ENCODE measurements at regions not wholly inside any gene's neighbourhood (a gene's known extent, or its start where the extent isn't known, plus 50 kb on each side); places are given as distances from the start of the nearest gene placed in this dataset.

DNA sequence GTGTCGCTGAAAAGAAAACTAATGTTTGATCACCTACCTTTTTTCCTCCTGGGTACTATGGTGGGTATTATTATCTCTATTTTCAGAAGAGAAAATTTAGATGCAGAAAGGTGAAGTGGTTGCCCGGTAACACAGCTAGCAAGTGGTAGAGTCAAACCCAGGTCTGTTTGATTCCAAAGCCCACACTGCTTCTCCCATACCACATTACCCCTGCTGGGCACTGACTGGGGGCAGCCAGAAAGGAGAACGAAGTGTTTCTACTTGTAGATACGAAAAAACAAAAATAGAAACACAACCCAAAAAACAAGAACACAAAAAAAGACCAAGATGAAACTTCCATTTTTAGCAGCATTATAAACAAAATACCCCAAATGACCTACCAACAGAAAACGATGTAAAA, 142.2 kb downstream of the SLC41A2 start:
- no peak overlapping the region for H3K4me2 ChIP-seq (ENCODE audit: low read length)
- no peak overlapping the region for H3K9ac ChIP-seq (ENCODE audit: low read length)
- H3K27ac ChIP-seq (ENCODE audit: low read length): no peak overlapping the region
- H3K27me3 ChIP-seq (ENCODE audit: insufficient read depth, low read depth, low read length): no peaks in the 10 kb centered on the region
- H3K4me3 ChIP-seq (ENCODE audit: low read length): no peak overlapping the region
- peaks cover 3% of the 10 kb centered on the region for H3K9me3 ChIP-seq (ENCODE audit: low read length)
- H2AFZ ChIP-seq (ENCODE audit: low read depth, low read length): no peak overlapping the region
- TF ChIP-seq TAF1 (IDR thresholded peaks at IDR 0.05; ENCODE audit: low read depth) (no peak), SMC3 (conservative IDR thresholded peaks at IDR 0.05; ENCODE audit: poor library complexity) (no peak), POLR2AphosphoS5 (IDR thresholded peaks at IDR 0.05) (no peak), EZH2 (IDR thresholded peaks at IDR 0.05; ENCODE audit: borderline replicate concordance, insufficient read depth, low read length, poor library complexity, severe bottlenecking) (no peak), EP300 (conservative IDR thresholded peaks at IDR 0.05; ENCODE audit: poor library complexity, severe bottlenecking) (no peak), RAD21 (conservative IDR thresholded peaks at IDR 0.05) (no peak), MXI1 (conservative IDR thresholded peaks at IDR 0.05; ENCODE audit: poor library complexity, severe bottlenecking) (no peak)
- TF ChIP-seq, protein P1, sequence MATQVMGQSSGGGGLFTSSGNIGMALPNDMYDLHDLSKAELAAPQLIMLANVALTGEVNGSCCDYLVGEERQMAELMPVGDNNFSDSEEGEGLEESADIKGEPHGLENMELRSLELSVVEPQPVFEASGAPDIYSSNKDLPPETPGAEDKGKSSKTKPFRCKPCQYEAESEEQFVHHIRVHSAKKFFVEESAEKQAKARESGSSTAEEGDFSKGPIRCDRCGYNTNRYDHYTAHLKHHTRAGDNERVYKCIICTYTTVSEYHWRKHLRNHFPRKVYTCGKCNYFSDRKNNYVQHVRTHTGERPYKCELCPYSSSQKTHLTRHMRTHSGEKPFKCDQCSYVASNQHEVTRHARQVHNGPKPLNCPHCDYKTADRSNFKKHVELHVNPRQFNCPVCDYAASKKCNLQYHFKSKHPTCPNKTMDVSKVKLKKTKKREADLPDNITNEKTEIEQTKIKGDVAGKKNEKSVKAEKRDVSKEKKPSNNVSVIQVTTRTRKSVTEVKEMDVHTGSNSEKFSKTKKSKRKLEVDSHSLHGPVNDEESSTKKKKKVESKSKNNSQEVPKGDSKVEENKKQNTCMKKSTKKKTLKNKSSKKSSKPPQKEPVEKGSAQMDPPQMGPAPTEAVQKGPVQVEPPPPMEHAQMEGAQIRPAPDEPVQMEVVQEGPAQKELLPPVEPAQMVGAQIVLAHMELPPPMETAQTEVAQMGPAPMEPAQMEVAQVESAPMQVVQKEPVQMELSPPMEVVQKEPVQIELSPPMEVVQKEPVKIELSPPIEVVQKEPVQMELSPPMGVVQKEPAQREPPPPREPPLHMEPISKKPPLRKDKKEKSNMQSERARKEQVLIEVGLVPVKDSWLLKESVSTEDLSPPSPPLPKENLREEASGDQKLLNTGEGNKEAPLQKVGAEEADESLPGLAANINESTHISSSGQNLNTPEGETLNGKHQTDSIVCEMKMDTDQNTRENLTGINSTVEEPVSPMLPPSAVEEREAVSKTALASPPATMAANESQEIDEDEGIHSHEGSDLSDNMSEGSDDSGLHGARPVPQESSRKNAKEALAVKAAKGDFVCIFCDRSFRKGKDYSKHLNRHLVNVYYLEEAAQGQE (IDR thresholded peaks at IDR 0.05; ENCODE audit: borderline replicate concordance): no peak
- TF ChIP-seq, protein P2, sequence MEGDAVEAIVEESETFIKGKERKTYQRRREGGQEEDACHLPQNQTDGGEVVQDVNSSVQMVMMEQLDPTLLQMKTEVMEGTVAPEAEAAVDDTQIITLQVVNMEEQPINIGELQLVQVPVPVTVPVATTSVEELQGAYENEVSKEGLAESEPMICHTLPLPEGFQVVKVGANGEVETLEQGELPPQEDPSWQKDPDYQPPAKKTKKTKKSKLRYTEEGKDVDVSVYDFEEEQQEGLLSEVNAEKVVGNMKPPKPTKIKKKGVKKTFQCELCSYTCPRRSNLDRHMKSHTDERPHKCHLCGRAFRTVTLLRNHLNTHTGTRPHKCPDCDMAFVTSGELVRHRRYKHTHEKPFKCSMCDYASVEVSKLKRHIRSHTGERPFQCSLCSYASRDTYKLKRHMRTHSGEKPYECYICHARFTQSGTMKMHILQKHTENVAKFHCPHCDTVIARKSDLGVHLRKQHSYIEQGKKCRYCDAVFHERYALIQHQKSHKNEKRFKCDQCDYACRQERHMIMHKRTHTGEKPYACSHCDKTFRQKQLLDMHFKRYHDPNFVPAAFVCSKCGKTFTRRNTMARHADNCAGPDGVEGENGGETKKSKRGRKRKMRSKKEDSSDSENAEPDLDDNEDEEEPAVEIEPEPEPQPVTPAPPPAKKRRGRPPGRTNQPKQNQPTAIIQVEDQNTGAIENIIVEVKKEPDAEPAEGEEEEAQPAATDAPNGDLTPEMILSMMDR (IDR thresholded peaks at IDR 0.05; ENCODE audit: poor library complexity, severe bottlenecking): no peak
- no peaks in the 10 kb centered on the region for H3K79me2 ChIP-seq (replicated peaks; ENCODE audit: insufficient read depth, low read length)
- no peaks in the 10 kb centered on the region for H3K36me3 ChIP-seq (ENCODE audit: insufficient read depth, low read length)
- no peaks in the 10 kb centered on the region for H4K20me1 ChIP-seq (ENCODE audit: insufficient read depth)
- no peaks in the 10 kb centered on the region for H3K9me2 ChIP-seq (ENCODE audit: insufficient read depth, low read length)
- H3F3A ChIP-seq (ENCODE audit: insufficient read depth, low read length, poor library complexity, severe bottlenecking): no peaks in the 10 kb centered on the region

DNA sequence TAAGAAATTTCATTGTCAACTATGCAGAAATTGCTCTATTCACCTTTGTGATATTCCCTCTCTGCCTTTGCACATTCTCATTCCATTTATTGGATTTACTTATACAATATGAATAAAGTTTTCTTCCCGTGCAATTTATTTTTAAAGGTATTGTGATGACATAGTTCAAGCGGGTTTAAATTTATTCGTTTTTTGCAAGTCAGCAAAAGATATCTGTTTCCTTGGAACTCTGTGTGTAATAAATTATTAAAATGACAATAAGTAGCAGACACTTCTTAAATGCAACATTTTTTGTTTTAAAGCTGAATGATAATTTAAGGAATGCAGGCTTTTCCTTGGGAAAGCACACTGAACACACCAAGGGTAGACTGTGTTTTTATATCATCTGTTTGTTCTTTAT, 143.1 kb downstream of the SLC41A2 start:
- TF ChIP-seq RAD21 (conservative IDR thresholded peaks at IDR 0.05) (no peak), POLR2AphosphoS5 (IDR thresholded peaks at IDR 0.05) (no peak), MXI1 (conservative IDR thresholded peaks at IDR 0.05; ENCODE audit: poor library complexity, severe bottlenecking) (no peak), EZH2 (IDR thresholded peaks at IDR 0.05; ENCODE audit: borderline replicate concordance, insufficient read depth, low read length, poor library complexity, severe bottlenecking) (no peak), EP300 (conservative IDR thresholded peaks at IDR 0.05; ENCODE audit: poor library complexity, severe bottlenecking) (no peak), TAF1 (IDR thresholded peaks at IDR 0.05; ENCODE audit: low read depth) (no peak), SMC3 (conservative IDR thresholded peaks at IDR 0.05; ENCODE audit: poor library complexity) (no peak)
- TF ChIP-seq, protein P2 (IDR thresholded peaks at IDR 0.05; ENCODE audit: poor library complexity, severe bottlenecking): no peak
- TF ChIP-seq, protein P1 (IDR thresholded peaks at IDR 0.05; ENCODE audit: borderline replicate concordance): no peak
- no peaks in the 10 kb centered on the region for H3K27me3 ChIP-seq (ENCODE audit: insufficient read depth, low read depth, low read length)
- no peak overlapping the region for H3K4me2 ChIP-seq (ENCODE audit: low read length)
- no peak overlapping the region for H3K9ac ChIP-seq (ENCODE audit: low read length)
- H4K20me1 ChIP-seq (ENCODE audit: insufficient read depth): no peaks in the 10 kb centered on the region
- H3K9me3 ChIP-seq (ENCODE audit: low read length): peaks cover 3% of the 10 kb centered on the region
- H3F3A ChIP-seq (ENCODE audit: insufficient read depth, low read length, poor library complexity, severe bottlenecking): no peaks in the 10 kb centered on the region
- no peaks in the 10 kb centered on the region for H3K9me2 ChIP-seq (ENCODE audit: insufficient read depth, low read length)
- no peak overlapping the region for H2AFZ ChIP-seq (ENCODE audit: low read depth, low read length)
- no peak overlapping the region for H3K4me3 ChIP-seq (ENCODE audit: low read length)
- no peak overlapping the region for H3K27ac ChIP-seq (ENCODE audit: low read length)
- no peaks in the 10 kb centered on the region for H3K79me2 ChIP-seq (replicated peaks; ENCODE audit: insufficient read depth, low read length)
- H3K36me3 ChIP-seq (ENCODE audit: insufficient read depth, low read length): no peaks in the 10 kb centered on the region
